ENCODE measurements at regions not wholly inside any gene's neighbourhood (a gene's known extent, or its start where the extent isn't known, plus 50 kb on each side); places are given as distances from the start of the nearest gene placed in this dataset.
A peak's percentile ranks its signal among the peaks of the same experiment; 100 is the strongest.
"Not testable (repeated sequence)": the region's sequence is repeated elsewhere in the genome, so short reads cannot be mapped to it uniquely, and the experiment has no call there.

DNA sequence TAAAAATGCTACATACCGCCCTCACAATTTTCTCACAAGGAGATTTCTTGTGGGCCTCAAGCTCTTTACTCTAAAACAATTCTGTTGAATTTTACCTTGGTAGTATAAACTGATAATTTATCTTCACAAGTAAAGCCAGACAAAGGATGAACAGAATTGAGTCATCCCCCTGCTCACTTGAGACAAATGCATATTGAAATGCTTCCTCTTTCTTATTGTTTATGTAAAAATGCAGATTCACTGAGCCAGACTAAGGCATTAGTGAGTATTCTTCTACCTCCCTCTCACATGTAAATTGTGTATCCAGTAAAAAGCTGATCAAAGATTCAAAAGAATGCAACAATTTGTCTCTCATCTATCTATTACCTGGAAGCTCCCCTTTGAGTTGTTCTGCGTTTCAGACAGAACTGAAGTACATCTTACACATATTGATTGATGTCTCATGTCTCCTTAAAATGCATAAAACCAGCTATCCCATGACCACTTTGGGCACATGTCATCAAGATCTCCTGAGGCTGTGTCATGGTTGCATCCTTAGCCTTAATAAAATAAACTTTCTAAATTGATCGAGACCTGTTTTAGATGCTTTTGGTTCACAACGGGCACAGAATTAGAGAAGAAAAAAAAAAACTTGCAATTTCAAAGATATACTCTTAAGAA is 743.1 kb upstream of the B3GALT2 start:
- DNase-seq, result peak; percentile 53

DNA sequence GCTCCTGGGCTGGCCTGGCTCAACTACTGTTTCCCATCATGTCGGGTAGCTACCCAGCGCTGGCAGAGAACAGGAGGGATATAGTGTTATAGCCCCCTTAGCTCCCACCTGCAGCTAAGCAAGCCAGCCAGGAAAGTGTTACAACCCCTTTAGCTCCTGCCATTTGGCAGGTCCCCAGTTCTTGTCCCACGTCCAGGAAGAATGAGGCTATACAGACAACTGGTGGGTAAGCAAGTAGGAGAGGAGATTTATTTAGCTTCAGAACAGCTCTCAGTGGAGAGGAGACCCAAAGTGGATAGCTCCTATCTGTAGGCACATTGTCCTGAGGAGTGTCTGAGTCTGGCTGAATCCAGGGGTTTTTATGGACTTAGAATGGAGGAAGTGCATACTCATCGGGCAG is 741.1 kb upstream of the B3GALT2 start:
- DNase-seq, result no peak

DNA sequence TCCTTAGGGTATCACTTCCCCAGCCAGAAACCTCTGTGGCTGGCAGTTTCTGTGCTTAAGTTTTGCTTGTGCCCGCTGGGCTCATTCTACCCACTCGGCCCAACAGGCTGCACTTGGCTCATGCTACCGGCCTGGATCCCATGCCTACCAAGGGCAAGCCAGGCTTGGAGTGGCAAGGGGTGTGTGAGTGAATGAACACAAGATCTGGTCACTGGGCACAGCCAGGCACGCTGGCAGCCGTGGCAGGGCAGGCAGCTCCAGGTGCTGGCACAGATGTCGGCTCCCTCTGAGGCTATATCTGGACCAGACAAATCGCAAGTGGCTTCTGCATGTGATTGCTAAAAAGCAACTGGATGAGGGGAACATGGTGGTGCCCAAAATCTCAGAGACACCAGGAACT is 740.5 kb upstream of the B3GALT2 start:
- DNase-seq, result peak; percentile 56

DNA sequence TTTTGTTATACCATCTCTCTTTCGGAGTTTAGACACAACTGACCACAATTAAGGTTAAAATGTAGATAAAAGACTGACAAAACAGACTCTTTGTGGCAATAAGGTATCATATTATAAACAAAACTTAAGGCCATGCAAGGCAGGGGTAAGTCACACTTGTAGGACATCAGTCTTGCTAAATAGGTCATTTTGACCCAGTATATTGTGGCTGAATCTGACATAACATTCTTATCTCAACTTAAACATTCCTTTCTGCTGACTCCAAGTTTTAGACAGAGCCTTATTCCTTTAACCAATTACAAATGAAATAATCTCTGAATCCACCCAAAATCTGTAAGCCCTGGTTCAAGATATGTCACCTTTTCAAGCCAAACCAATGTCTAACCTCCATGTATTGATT is 733.4 kb upstream of the B3GALT2 start:
- no peak for DNase-seq

- no peak for DNase-seq
These were observed 730.0 kb upstream of the B3GALT2 start for GRCh38 chr1:193916452-193916851.

GRCh38 chr1:193914871-193915270 is 728.5 kb upstream of the B3GALT2 start:
- no peak for DNase-seq

DNA sequence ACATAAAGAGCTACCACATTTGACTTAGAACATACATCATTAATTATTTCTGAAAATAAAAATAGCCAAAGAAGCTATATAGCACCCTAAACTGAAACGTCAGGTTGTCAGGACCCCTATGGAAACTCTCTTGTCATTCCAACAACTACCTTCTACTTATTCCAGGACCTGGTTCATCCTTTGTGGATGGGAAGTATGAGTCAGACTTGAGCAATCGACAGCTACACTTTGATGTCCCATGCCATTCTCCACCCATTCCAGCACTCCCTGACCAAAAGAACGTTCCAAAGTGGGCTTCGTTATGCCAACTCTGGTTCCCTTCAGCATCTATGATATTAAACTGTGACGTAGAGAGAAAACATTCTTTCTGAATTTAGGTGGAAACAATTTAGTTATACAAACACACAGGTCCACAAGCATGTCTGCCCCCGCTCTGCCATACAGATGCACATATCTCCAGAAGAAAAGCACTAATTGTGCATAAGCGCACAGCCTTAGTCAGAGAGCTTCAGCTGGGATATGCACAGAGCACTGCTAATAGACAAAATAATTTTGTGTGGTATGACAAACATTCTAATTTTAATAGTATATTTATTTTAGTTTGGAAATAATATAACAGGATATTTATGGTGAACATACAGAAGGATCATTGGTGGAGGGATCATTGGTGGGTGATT is 723.1 kb upstream of the B3GALT2 start:
- no peak for DNase-seq

DNA sequence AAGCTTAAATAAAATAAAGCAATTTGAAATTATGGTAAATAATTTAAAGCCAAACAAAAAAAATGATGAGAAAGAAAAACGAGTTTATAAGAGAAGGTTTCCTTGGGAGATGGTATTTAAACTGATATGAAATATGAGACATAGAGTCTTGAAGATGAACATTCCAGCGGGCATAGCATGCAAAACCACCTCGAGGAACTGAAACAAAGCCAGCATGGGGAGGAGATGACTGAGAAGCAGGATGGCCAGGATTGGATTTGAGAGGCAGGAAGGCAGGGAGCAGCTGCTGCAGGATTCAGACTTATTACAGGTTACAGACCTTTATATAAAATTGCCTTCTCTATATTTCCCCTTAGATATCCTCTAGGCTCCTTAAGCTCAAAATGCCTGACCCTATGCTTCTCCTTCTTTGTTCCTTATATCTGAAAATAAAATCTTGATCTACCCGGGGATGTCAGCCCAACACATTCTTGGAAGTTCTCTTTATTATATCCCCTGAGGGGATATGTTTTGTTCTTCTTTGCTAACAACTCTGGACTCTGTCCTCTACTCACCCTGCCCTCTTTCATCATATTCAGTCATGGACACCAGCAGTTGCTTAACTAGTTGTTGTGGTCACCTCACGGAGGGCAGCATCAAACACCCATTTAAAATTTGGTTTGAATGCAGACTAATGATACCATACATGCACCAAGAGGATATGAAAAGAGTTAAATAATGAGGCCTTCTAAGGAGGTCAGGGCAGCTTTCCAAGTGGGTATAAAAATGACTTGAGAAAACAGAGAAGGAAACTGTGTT is 719.1 kb upstream of the B3GALT2 start:
- peak; percentile 28 for DNase-seq

DNA sequence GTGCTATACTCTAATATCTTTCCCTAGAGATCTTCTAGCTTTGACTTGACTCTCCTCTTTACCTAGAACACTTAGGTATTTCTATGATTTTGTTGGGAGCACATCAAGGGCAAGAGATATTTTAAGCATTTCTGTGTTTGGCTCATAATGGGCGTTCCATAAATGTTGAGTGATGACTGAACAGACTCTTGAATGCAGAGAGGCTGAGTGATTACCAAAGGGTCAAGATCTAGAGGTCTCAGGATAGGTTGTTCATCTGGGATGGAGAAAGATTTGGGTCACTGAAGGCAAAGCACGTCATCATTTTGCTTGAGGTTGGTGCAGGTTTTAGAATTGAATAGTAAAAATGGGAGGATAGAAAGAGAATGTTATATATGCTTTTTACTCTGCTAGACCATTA is 705.4 kb upstream of the B3GALT2 start:
- DNase-seq, result no peak

DNA sequence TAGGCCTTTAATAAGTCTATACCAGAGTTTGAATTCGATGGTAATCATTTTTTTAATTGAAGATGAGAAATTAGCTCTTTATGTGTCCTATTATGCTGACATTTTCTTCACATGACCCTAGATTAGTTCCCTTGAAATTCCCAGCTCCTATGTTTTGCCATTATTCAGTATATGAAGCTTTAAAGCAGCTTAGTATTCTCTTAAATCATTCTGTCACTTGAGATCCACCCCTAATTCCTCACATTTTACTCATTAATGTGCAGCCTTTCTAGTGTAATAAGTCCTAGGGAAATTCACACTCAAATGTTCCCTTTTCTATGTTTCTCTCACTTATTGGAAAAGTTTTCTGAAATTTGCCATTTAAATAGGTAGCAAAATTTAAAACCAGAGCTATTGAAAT is 704.5 kb upstream of the B3GALT2 start:
- no peak for DNase-seq

- DNase-seq, result no peak
These were observed 698.6 kb upstream of the B3GALT2 start for GRCh38 chr1:193884848-193885558.

DNA sequence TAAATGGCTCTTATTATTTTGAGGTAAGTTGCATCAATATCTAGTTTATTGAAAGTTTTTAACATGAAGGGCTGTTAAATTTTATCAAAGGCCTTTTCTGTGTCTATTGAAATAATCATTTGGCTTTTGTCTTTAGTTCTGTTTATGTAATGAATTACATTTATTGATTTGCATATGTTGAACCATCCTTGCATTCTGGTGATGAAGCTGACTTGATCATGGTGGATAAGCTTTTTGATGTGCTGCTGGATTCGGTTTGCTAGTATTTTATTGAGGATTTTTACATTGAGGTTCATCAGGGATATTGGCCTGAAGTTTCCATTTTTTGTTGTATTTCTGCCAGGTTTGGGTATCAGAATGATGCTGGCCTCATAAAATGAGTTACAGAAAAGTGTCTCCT is 691.5 kb upstream of the B3GALT2 start:
- DNase-seq, result not testable (repeated sequence)

DNA sequence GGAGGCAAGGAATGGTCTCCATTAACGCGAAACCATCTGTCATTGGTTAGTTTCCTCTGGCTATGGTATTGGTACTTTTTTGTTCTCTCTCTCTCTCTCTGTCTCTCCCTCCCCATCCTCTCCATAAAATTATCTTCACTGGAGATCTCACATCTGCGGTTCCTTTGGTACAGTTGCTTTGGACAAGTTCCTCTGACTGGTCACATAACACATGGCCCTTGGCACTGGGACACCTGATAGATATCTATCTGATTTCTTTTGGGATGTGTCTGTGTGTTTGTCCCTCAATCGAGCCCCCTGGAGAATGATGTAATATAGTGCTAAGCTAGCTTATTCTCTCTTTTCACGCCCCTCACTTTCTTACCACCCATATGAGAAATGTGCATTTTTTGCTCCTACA is 682.0 kb upstream of the B3GALT2 start:
- no peak for DNase-seq

DNA sequence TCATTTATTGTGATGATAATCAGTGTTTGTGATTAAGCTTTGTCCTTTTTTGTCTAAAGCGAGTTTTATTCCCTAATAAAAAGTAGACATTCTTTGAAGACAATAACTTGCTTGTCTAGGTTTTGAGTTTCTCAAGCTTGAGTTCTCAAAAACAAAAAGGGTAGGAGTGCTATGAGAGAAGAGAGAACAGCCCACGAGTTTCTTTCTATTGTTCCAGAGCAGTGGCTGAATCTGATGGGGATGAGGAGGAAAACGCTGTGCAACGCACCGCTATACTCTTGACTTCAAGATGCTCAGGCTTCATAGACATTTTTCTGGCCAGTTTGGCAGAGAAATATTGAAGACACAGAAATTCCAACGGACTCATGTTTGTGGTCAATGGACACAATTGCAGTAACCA is 669.8 kb upstream of the B3GALT2 start:
- DNase-seq, result no peak

DNA sequence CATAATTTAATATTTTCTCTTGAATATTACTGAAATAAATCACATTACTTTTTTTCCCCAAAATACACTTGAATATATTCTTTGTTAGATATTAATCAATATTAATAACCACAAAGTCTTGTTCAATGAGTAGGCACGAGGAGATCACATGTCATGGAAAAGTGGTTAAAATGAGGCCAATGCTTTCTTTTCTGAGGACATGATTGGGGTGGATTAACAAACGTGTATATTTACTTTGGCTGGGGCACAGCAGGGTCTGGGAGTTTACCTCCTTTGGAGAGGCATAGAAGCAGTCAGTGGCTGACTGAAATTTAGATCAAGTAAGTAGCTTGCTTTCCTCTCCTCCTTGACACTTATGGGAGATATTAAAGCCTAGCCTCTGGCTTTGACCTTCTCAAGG is 664.3 kb upstream of the B3GALT2 start:
- DNase-seq, result no peak

DNA sequence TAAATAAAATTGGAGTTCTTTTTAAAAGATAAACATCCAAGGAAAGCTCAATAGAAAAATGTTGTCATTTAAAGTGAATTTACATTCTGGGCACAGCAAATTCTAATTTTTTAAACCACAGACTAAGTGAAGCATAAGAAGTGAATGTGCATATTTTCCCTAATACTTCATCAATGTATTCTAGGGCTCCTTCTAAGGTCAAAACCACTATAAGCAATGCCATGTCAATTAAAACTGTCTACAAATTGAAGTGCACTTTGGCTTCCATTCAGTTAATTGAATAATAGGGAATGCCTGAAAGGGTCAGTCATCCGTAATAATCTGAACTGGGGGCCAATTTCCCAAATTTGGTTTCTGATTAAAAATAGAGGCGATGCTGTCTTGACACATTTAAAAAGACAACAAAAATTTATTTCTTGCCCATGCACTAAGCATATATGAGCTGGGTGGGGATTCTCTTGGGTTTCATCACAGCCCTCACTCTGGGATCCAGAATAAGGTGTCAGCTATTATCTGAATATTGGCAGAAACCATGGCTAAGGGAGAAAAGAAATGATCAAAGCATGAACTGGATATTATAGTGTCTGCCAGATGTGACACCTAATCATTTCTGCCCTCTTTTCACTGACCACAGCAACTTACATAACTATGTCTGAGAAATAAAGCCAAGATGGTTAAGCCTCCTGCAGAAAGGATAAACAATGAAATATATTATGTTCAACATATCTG is 660.6 kb upstream of the B3GALT2 start:
- no peak for DNase-seq

DNA sequence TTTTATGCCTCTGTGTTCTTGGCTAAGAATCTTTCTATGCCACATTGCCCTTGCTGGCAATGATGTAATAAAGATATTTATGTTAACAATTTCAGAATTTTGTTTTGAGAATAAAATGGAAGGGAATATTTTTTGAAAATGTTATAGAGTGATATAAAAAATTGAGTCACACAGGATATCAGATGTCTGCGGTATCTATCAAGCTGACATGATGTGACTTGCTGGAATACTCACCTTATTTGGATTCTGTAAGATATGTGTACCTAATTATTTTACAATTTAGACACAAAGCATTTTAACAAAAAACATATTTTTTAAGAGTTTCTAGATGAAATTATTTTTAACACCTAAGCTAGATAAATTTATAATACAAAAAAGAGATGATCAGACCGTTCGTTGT is 660.0 kb upstream of the B3GALT2 start:
- no peak for DNase-seq

GRCh38 chr1:193841857-193842256 is 655.4 kb upstream of the B3GALT2 start:
- no peak for DNase-seq

GRCh38 chr1:193831465-193831864 is 645.1 kb upstream of the B3GALT2 start:
- DNase-seq, result no peak

GRCh38 chr1:193827516-193827915 is 641.1 kb upstream of the B3GALT2 start:
- no peak for DNase-seq

DNA sequence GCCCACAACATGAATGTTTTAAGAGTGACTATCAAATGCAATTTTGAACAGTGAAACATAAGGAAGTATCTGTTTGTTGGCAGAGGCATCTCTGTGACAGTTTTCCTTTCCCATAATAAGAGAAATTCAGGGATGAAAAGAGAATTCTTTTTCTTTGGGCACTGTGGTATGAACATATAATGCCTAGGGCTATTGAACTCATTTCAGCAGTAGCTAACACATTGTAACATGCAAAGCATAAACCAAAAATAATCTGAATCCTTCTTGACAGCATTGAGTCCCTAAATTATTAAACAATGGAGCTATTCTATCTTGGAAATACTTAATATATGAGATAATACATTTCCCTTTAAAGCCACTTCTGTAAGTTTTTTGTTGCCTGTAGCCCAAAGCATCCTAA is 633.0 kb upstream of the B3GALT2 start:
- DNase-seq, result no peak

- no peak for DNase-seq
These were observed 620.8 kb upstream of the B3GALT2 start for GRCh38 chr1:193807208-193807607.
